Ovary (tissue), 7 donors: ENCODE measurements at regions not wholly inside any gene's neighbourhood (a gene's known extent, or its start where the extent isn't known, plus 50 kb on each side); places are given as distances from the start of the nearest gene placed in this dataset.

Source experiments
- DNase-seq, 5 donors: peaks; one replicate each; pipeline ENCODE4 v3.0.0-alpha.2; 2019 to 2020
- H3K27ac ChIP-seq, 2 donors: fragments of 200-600 bp; one replicate each; pipeline versions ENCODE4 v1.5.1 to v1.8.0; 2019 to 2022
- H3K27me3 ChIP-seq: fragments of 200-600 bp; one replicate; pipeline ENCODE4 v1.8.0; 2022
- H3K36me3 ChIP-seq: fragments of 200-600 bp; sonication (generic); one replicate; pipeline ENCODE4 v1.5.1; 2019
- H3K4me1 ChIP-seq: one replicate; pipeline ENCODE4 v1.8.1; 2013; ENCODE audit warnings: mild to moderate bottlenecking, moderate library complexity; ENCODE audit not compliant: insufficient read depth
- H3K4me3 ChIP-seq: fragments of 200-600 bp; sonication (generic); one replicate; pipeline ENCODE4 v1.5.1; 2017
- H3K9me3 ChIP-seq, 2 donors: fragments of 200-600 bp in 1 of 2; sonication (generic) in 1 of 2; one replicate each; pipeline versions ENCODE4 v1.5.1 to v1.8.1; 2013 to 2019; ENCODE audit warnings: mild to moderate bottlenecking in 1 of 2, moderate library complexity in 1 of 2
- EP300 ChIP-seq: sonication (generic); formaldehyde crosslinking; IDR thresholded peaks from one replicate; pipeline ENCODE4 v1.6.1; 2017; ENCODE audit warnings: antibody characterized with exemption
- POLR2A ChIP-seq: fragments of 450-650 bp; IDR thresholded peaks from one replicate; pipeline ENCODE4 v1.6.1; 2017; ENCODE audit warnings: antibody characterized with exemption, mild to moderate bottlenecking, moderate library complexity
- WGBS, 3 donors: extraction: QIAGEN DNeasy Blood & Tissue Kit in 1 of 3; methylation state at CpG; one replicate each; pipeline versions ENCODE4 v1.1.5 to v1.1.7; 2013 to 2017; 5-methylcytosine and 5-hydroxymethylcytosine counted together
- intact Hi-C, 4 donors: fragments of 100-400 bp; cut with DNase I; formaldehyde crosslinking; loops; one replicate each; pipeline versions ENCODE4 v1.11.0 to v1.15.1; 2022 to 2023
- TF ChIP-seq, protein P1 (sequence below), 3 donors: fragments of 450-650 bp in 2 of 3; fragments of 200-600 bp in 1 of 3; IDR thresholded peaks; one replicate each; pipeline versions ENCODE4 v1.5.1 to v1.8.0; 2016 to 2022; ENCODE audit warnings: antibody characterized with exemption in 3 of 3, mild to moderate bottlenecking in 1 of 3
- donor health status: DM: no; HTN: no; CAD: no; lungs with moderate emphysema.
- donor health status: DM: no; HTN: no; CAD: no.
- donor health status: Bipolar disorder and iron deficiency.
- donor health status: DM: no; HTN: no; CAD: no.
- donor health status: DM: yes; HTN: yes; CAD: no.

DNA sequence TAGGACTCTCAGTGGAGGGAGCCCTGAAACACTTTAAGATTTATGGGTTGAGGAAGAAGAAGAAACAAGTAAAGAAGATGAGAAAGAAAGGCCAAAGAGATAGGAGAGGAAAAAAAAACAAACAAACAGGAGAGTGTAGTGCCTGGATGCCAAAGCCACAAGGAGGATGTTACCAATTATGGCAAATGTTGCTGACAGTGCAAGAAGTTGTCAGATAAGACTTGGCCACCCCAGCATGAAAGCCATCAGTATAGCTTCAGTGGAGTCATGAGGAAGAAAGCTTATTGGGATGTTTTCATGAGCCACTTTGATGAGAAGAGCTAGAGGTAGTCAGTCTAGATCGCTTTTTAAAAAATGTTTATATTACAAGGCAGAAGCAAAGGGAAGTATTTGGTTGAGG is 380.2 kb upstream of the ADGRL4 start:
- WGBS, 3 donors = 83 to 88% (median 84%) methylated on average over 1 of the region's 1 CpG

GRCh38 chr1:79380078-79380477 is 373.5 kb upstream of the ADGRL4 start:
- H3K4me1 ChIP-seq = no peaks in the 10 kb centered on the region
- H3K9me3 ChIP-seq = no peaks in the 10 kb centered on the region
- H3K27ac ChIP-seq = no peak overlapping the region
- 63 to 95% (median 80%) methylated on average over 3 of the region's 3 CpGs for WGBS, 3 donors
- H3K36me3 ChIP-seq = no peaks in the 10 kb centered on the region
- intact Hi-C loops = no loop called here
- DNase-seq = no peak
- no peaks in the 10 kb centered on the region for H3K27me3 ChIP-seq
- no peak overlapping the region for H3K4me3 ChIP-seq
- TF ChIP-seq, protein P1, sequence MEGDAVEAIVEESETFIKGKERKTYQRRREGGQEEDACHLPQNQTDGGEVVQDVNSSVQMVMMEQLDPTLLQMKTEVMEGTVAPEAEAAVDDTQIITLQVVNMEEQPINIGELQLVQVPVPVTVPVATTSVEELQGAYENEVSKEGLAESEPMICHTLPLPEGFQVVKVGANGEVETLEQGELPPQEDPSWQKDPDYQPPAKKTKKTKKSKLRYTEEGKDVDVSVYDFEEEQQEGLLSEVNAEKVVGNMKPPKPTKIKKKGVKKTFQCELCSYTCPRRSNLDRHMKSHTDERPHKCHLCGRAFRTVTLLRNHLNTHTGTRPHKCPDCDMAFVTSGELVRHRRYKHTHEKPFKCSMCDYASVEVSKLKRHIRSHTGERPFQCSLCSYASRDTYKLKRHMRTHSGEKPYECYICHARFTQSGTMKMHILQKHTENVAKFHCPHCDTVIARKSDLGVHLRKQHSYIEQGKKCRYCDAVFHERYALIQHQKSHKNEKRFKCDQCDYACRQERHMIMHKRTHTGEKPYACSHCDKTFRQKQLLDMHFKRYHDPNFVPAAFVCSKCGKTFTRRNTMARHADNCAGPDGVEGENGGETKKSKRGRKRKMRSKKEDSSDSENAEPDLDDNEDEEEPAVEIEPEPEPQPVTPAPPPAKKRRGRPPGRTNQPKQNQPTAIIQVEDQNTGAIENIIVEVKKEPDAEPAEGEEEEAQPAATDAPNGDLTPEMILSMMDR (IDR thresholded peaks at IDR 0.05) = no peak
- TF ChIP-seq POLR2A (no peak), EP300 (no peak)

More for the DNA sequence above, 380.2 kb upstream of the ADGRL4 start:
- no peaks in the 10 kb centered on the region for H3K9me3 ChIP-seq
- no peaks in the 10 kb centered on the region for H3K36me3 ChIP-seq
- no peak overlapping the region for H3K27ac ChIP-seq
- intact Hi-C loops = no loop called here
- no peaks in the 10 kb centered on the region for H3K4me1 ChIP-seq
- H3K27me3 ChIP-seq = no peaks in the 10 kb centered on the region
- no peak for DNase-seq
- no peak overlapping the region for H3K4me3 ChIP-seq
- TF ChIP-seq EP300 (no peak), POLR2A (no peak)
- TF ChIP-seq, protein P1 (IDR thresholded peaks at IDR 0.05) = no peak

GRCh38 chr1:79376106-79376505 is 369.6 kb upstream of the ADGRL4 start:
- WGBS, 3 donors = 92 to 96% (median 93%) methylated on average over 1 of the region's 1 CpG
- H3K27ac ChIP-seq = no peak overlapping the region
- H3K36me3 ChIP-seq = no peaks in the 10 kb centered on the region
- no peak for DNase-seq
- H3K4me3 ChIP-seq = no peak overlapping the region
- intact Hi-C loops = no loop called here
- no peaks in the 10 kb centered on the region for H3K4me1 ChIP-seq
- H3K9me3 ChIP-seq = no peaks in the 10 kb centered on the region
- TF ChIP-seq POLR2A (no peak), EP300 (no peak)
- TF ChIP-seq, protein P1 (IDR thresholded peaks at IDR 0.05) = no peak
- no peaks in the 10 kb centered on the region for H3K27me3 ChIP-seq

- TF ChIP-seq POLR2A (no peak), EP300 (no peak)
- TF ChIP-seq, protein P1 (IDR thresholded peaks at IDR 0.05) = no peak
- Histone ChIP-seq H3K9me3 (no peaks in the 10 kb centered on the region), H3K36me3 (no peaks in the 10 kb centered on the region), H3K4me1 (no peaks in the 10 kb centered on the region), H3K27me3 (no peaks in the 10 kb centered on the region), H3K27ac (no peak overlapping the region), H3K4me3 (no peak overlapping the region)
- intact Hi-C loops = no loop called here
- DNase-seq = no peak
- WGBS, 3 donors = 32 to 53% (median 43%) methylated on average over 1 of the region's 1 CpG
Observed at GRCh38 chr1:79375352-79375751, 368.8 kb upstream of the ADGRL4 start.

- Histone ChIP-seq H3K4me3 (no peak overlapping the region), H3K36me3 (no peaks in the 10 kb centered on the region), H3K9me3 (no peaks in the 10 kb centered on the region), H3K27me3 (no peaks in the 10 kb centered on the region), H3K27ac (no peak overlapping the region), H3K4me1 (no peaks in the 10 kb centered on the region)
- intact Hi-C loops = no loop called here
- TF ChIP-seq EP300 (no peak), POLR2A (no peak)
- TF ChIP-seq, protein P1 (IDR thresholded peaks at IDR 0.05) = no peak
- no peak for DNase-seq
- 74 to 79% (median 74%) methylated on average over 1 of the region's 1 CpG for WGBS, 3 donors
Observed at GRCh38 chr1:79374397-79374796, 367.9 kb upstream of the ADGRL4 start.
